Activated naive CD8-positive, alpha-beta T cell treated with anti-CD3 and anti-CD28 coated beads for 36 hours (primary cell): ENCODE measurements at regions not wholly inside any gene's neighbourhood (a gene's known extent, or its start where the extent isn't known, plus 50 kb on each side); places are given as distances from the start of the nearest gene placed in this dataset.

ENCODE experiments used
- DNase-seq: peaks from one replicate; pipeline ENCODE4 v3.0.0; 2021
- H3K27ac Mint-ChIP-seq: one replicate; pipeline ENCODE4 v1.8.0; 2022; ENCODE audit warnings: mild to moderate bottlenecking, moderate library complexity, mixed read lengths
- H3K27me3 Mint-ChIP-seq: one replicate; pipeline ENCODE4 v1.8.0; 2022; ENCODE audit warnings: mild to moderate bottlenecking, mixed read lengths
- H3K36me3 Mint-ChIP-seq: one replicate; pipeline ENCODE4 v1.8.0; 2021; ENCODE audit warnings: mild to moderate bottlenecking, mixed read lengths
- H3K4me1 Mint-ChIP-seq: one replicate; pipeline ENCODE4 v1.8.0; 2021; ENCODE audit warnings: mixed read lengths
- H3K4me3 Mint-ChIP-seq: one replicate; pipeline ENCODE4 v1.8.0; 2022; ENCODE audit warnings: mild to moderate bottlenecking, moderate library complexity, mixed read lengths
- H3K9me3 Mint-ChIP-seq: one replicate; pipeline ENCODE4 v1.8.0; 2022; ENCODE audit warnings: mixed read lengths

DNA sequence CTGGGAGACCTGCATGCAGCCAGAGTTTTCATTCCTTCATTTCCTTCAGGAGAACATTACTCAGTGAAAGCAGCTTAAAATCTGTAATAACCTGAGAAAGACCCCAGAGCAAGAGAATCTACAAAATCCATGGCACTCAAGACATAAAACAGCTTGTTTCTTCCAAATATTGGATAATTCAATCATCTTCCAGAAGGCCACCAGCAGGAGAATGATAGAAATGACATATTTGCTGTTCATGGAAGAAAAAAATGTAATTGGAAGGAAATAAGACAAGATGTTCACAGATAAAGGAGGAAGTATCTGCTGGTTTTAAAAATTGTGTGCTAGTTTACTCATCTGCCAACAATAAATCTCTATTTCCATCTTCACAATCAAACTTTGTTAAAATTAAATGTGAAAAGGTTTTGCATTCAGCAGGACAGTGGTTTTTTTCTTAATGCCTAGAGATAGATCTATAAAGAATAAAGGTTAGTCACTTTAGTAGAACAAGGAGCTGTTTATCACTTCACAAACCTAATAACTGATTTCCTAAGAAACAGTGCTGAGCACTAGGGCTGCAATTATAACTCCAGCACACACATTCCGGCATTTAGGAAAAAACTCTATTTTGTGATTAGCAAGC is 530.8 kb downstream of the NSUN3 start:
- H3K36me3 Mint-ChIP-seq = no peaks in the 10 kb centered on the region
- H3K27ac Mint-ChIP-seq = no peak overlapping the region
- H3K4me3 Mint-ChIP-seq = no peak overlapping the region
- no peaks in the 10 kb centered on the region for H3K9me3 Mint-ChIP-seq
- no peaks in the 10 kb centered on the region for H3K27me3 Mint-ChIP-seq
- no peaks in the 10 kb centered on the region for H3K4me1 Mint-ChIP-seq
- no peak for DNase-seq

DNA sequence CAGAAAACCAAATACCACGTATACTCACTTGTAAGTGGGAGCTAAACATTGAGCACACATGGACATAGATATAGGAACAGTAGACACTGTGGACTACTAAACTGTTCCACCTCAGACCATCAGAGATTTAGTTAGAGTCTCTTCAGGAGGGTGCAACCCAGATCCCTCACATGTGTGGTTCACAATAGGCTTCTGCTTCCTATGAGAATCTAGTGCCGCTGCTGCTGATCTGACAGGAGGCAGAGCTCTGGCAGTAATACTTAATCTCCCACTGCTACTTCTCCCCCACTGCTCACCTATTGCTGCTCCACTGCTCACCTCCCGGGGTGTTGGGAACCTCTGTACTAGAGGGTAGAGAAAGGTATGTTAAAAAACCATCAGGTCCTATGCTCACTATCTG is 533.3 kb downstream of the NSUN3 start:
- peaks cover 4% of the 10 kb centered on the region for H3K9me3 Mint-ChIP-seq
- H3K27me3 Mint-ChIP-seq = no peaks in the 10 kb centered on the region
- H3K4me3 Mint-ChIP-seq = no peak overlapping the region
- H3K36me3 Mint-ChIP-seq = no peaks in the 10 kb centered on the region
- no peak overlapping the region for H3K27ac Mint-ChIP-seq
- no peaks in the 10 kb centered on the region for H3K4me1 Mint-ChIP-seq
- no peak for DNase-seq

GRCh38 chr3:94596887-94597566 is 534.2 kb downstream of the NSUN3 start:
- Mint-ChIP-seq H3K27me3 (no peaks in the 10 kb centered on the region), H3K36me3 (no peaks in the 10 kb centered on the region), H3K4me1 (no peaks in the 10 kb centered on the region), H3K4me3 (no peak overlapping the region), H3K9me3 (peaks cover 4% of the 10 kb centered on the region), H3K27ac (peak overlapping the region; percentile 42)
- no peak for DNase-seq

DNA sequence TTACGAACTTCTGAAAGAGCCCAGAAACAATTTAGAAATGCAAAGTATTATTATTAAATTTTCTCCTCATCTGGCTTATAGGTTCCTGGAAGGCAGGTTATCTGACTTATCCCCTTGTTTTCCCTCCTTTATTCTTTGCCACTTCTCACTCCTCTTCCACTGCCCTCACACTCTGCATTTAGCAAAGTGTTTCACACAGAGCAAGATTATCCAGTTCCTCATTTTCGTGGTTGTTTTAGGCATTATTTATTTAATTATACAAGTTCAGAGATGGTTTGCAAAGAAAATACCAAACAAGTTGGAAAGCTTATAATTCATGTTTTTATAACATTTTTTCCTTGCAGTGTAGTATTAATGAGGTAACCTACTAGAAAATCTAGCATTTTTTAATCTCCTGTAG is 544.9 kb downstream of the NSUN3 start:
- no peak overlapping the region for H3K27ac Mint-ChIP-seq
- no peak for DNase-seq
- H3K27me3 Mint-ChIP-seq = no peaks in the 10 kb centered on the region
- no peak overlapping the region for H3K4me3 Mint-ChIP-seq
- H3K36me3 Mint-ChIP-seq = no peaks in the 10 kb centered on the region
- H3K9me3 Mint-ChIP-seq = no peaks in the 10 kb centered on the region
- no peaks in the 10 kb centered on the region for H3K4me1 Mint-ChIP-seq

- H3K4me1 Mint-ChIP-seq = no peaks in the 10 kb centered on the region
- no peak overlapping the region for H3K27ac Mint-ChIP-seq
- no peaks in the 10 kb centered on the region for H3K27me3 Mint-ChIP-seq
- no peak overlapping the region for H3K4me3 Mint-ChIP-seq
- H3K9me3 Mint-ChIP-seq = no peaks in the 10 kb centered on the region
- no peak for DNase-seq
- H3K36me3 Mint-ChIP-seq = no peaks in the 10 kb centered on the region
Measured at GRCh38 chr3:94609908-94610307, 547.0 kb downstream of the NSUN3 start.

DNA sequence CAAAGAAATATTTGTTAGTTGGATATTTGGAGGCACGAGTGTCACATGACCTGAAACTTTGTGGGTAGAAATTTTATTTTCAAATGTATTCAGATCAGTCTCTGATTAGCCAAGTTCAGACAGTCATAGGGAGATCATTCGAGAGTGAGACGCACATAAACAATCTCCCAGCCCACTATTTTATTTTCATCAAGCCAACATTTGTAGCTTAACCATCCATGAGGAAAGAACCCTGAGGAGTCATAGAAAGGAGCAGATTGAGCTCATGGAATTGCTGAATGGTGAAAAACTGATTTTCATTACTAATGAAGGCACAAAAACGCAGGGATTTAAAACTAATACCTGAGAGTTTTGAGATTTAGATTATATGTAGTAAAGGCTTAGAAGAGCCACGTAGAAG is 548.7 kb downstream of the NSUN3 start:
- no peaks in the 10 kb centered on the region for H3K27me3 Mint-ChIP-seq
- H3K9me3 Mint-ChIP-seq = no peaks in the 10 kb centered on the region
- no peaks in the 10 kb centered on the region for H3K36me3 Mint-ChIP-seq
- H3K27ac Mint-ChIP-seq = no peak overlapping the region
- H3K4me3 Mint-ChIP-seq = no peak overlapping the region
- no peaks in the 10 kb centered on the region for H3K4me1 Mint-ChIP-seq
- no peak for DNase-seq

GRCh38 chr3:94612631-94613030 is 549.8 kb downstream of the NSUN3 start:
- Mint-ChIP-seq H3K4me1 (no peaks in the 10 kb centered on the region), H3K4me3 (no peak overlapping the region), H3K36me3 (no peaks in the 10 kb centered on the region), H3K27ac (no peak overlapping the region), H3K9me3 (no peaks in the 10 kb centered on the region), H3K27me3 (no peaks in the 10 kb centered on the region)
- no peak for DNase-seq

DNA sequence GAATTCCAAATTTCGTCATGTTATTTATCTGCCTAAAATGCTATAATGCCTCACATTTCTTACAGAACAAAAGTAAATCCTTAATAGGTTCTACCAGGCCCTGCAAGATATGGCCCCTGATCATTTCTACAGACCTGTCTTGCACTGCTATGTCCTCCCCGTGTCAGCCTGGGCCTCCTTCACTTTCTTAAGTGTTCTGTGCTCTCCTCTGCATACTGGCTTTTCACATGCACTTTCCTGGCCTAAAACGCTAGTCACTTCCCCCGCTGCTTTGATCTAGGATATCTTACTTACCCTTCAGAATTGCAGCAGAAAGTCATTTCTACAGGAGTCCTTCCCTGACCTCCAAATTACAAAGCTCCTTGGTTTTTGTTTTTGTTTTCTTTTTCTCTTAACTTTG is 551.3 kb downstream of the NSUN3 start:
- Mint-ChIP-seq H3K4me1 (no peaks in the 10 kb centered on the region), H3K4me3 (no peak overlapping the region), H3K9me3 (no peaks in the 10 kb centered on the region), H3K36me3 (no peaks in the 10 kb centered on the region), H3K27me3 (no peaks in the 10 kb centered on the region), H3K27ac (no peak overlapping the region)
- DNase-seq = no peak

GRCh38 chr3:94615275-94616065 is 552.6 kb downstream of the NSUN3 start:
- Mint-ChIP-seq H3K27me3 (no peaks in the 10 kb centered on the region), H3K4me3 (no peak overlapping the region), H3K9me3 (no peaks in the 10 kb centered on the region), H3K27ac (no peak overlapping the region), H3K4me1 (no peaks in the 10 kb centered on the region), H3K36me3 (no peaks in the 10 kb centered on the region)
- DNase-seq = no peak

- no peaks in the 10 kb centered on the region for H3K9me3 Mint-ChIP-seq
- no peak overlapping the region for H3K27ac Mint-ChIP-seq
- H3K27me3 Mint-ChIP-seq = no peaks in the 10 kb centered on the region
- H3K4me1 Mint-ChIP-seq = no peaks in the 10 kb centered on the region
- no peak for DNase-seq
- H3K4me3 Mint-ChIP-seq = no peak overlapping the region
- no peaks in the 10 kb centered on the region for H3K36me3 Mint-ChIP-seq
Measured at GRCh38 chr3:94616833-94617232, 554.0 kb downstream of the NSUN3 start.

- Mint-ChIP-seq H3K27ac (no peak overlapping the region), H3K36me3 (no peaks in the 10 kb centered on the region), H3K4me3 (no peak overlapping the region), H3K27me3 (no peaks in the 10 kb centered on the region), H3K4me1 (no peaks in the 10 kb centered on the region), H3K9me3 (no peaks in the 10 kb centered on the region)
- DNase-seq = no peak
Measured at GRCh38 chr3:94617312-94617711, 554.5 kb downstream of the NSUN3 start.

DNA sequence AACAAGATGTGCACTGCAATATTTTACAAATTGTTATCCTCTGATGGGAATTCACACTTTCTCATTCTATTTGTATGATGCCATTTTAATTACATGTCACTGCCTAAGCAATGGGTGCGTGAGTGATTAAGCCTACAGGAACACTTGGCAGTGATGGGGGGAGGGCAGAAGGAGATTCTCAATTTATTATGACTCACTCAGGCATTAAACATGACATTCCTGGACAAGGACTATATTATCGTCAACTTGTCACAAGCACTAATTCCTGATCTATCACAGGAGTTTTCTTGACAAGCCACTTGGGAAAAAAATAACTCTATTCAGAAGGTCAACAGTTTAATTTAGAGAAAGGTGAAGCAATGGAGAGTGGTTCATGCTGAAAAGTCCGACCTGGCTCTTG is 556.8 kb downstream of the NSUN3 start:
- Mint-ChIP-seq H3K4me1 (no peaks in the 10 kb centered on the region), H3K36me3 (no peaks in the 10 kb centered on the region), H3K27ac (no peak overlapping the region), H3K4me3 (no peak overlapping the region), H3K9me3 (no peaks in the 10 kb centered on the region), H3K27me3 (no peaks in the 10 kb centered on the region)
- no peak for DNase-seq

- no peak for DNase-seq
- no peaks in the 10 kb centered on the region for H3K27me3 Mint-ChIP-seq
- H3K4me3 Mint-ChIP-seq = no peak overlapping the region
- no peaks in the 10 kb centered on the region for H3K4me1 Mint-ChIP-seq
- H3K27ac Mint-ChIP-seq = no peak overlapping the region
- no peaks in the 10 kb centered on the region for H3K36me3 Mint-ChIP-seq
- peaks cover under 1% of the 10 kb centered on the region for H3K9me3 Mint-ChIP-seq
Measured at GRCh38 chr3:94626573-94626972, 563.7 kb downstream of the NSUN3 start.

GRCh38 chr3:94627689-94628088 is 564.8 kb downstream of the NSUN3 start:
- Mint-ChIP-seq H3K27ac (no peak overlapping the region), H3K36me3 (no peaks in the 10 kb centered on the region), H3K4me1 (no peaks in the 10 kb centered on the region), H3K27me3 (no peaks in the 10 kb centered on the region), H3K4me3 (no peak overlapping the region), H3K9me3 (peaks cover 6% of the 10 kb centered on the region)
- no peak for DNase-seq

- no peaks in the 10 kb centered on the region for H3K36me3 Mint-ChIP-seq
- DNase-seq = no peak
- H3K4me1 Mint-ChIP-seq = no peaks in the 10 kb centered on the region
- no peaks in the 10 kb centered on the region for H3K27me3 Mint-ChIP-seq
- no peak overlapping the region for H3K27ac Mint-ChIP-seq
- no peak overlapping the region for H3K4me3 Mint-ChIP-seq
- peaks cover 5% of the 10 kb centered on the region for H3K9me3 Mint-ChIP-seq
Measured at GRCh38 chr3:94643400-94643799, 580.5 kb downstream of the NSUN3 start.

GRCh38 chr3:94645790-94646189 is 582.9 kb downstream of the NSUN3 start:
- H3K4me1 Mint-ChIP-seq = no peaks in the 10 kb centered on the region
- no peak overlapping the region for H3K27ac Mint-ChIP-seq
- peaks cover 2% of the 10 kb centered on the region for H3K9me3 Mint-ChIP-seq
- H3K27me3 Mint-ChIP-seq = no peaks in the 10 kb centered on the region
- DNase-seq = no peak
- no peak overlapping the region for H3K4me3 Mint-ChIP-seq
- no peaks in the 10 kb centered on the region for H3K36me3 Mint-ChIP-seq
